Spleen (tissue), 11 donors: ENCODE measurements at regions not wholly inside any gene's neighbourhood (a gene's known extent, or its start where the extent isn't known, plus 50 kb on each side); places are given as distances from the start of the nearest gene placed in this dataset.
"Not testable (repeated sequence)": the region's sequence is repeated elsewhere in the genome, so short reads cannot be mapped to it uniquely, and the experiment has no call there.

Experiments used
- DNase-seq: peaks from one replicate; pipeline ENCODE4 v3.0.0-alpha.2; 2020
- H3K27ac ChIP-seq, 8 donors: fragments of 200-600 bp; sonication (generic) in 7 of 8; 1 replicate in 4 of 8; 2 replicates in 4 of 8; pipeline versions ENCODE4 v1.5.0 to v1.8.0; 2016 to 2021; ENCODE audit warnings: inconsistent platforms in 4 of 8, mild to moderate bottlenecking in 4 of 8, moderate library complexity in 1 of 8
- H3K27me3 ChIP-seq, 7 donors: fragments of 200-600 bp; sonication (generic) in 6 of 7; replicated peaks in 1 of 7; 1 replicate in 4 of 7; 2 replicates in 3 of 7; pipeline versions ENCODE4 v1.5.0 to v1.8.0; 2016 to 2021; ENCODE audit warnings: inconsistent platforms in 3 of 7, mild to moderate bottlenecking in 1 of 7
- H3K36me3 ChIP-seq, 6 donors: fragments of 200-600 bp; sonication (generic) in 5 of 6; 1 replicate in 4 of 6; 2 replicates in 2 of 6; pipeline versions ENCODE4 v1.5.0 to v1.8.0; 2016 to 2021; ENCODE audit warnings: inconsistent platforms in 2 of 6
- H3K4me1 ChIP-seq, 6 donors: fragments of 200-600 bp; sonication (generic) in 5 of 6; 1 replicate in 3 of 6; 2 replicates in 3 of 6; pipeline versions ENCODE4 v1.5.0 to v1.8.0; 2016 to 2021; ENCODE audit warnings: inconsistent platforms in 3 of 6
- H3K4me3 ChIP-seq, 8 donors: fragments of 200-600 bp; sonication (generic) in 7 of 8; 1 replicate in 4 of 8; 2 replicates in 4 of 8; pipeline versions ENCODE4 v1.5.0 to v1.8.0; 2016 to 2021; ENCODE audit warnings: inconsistent platforms in 4 of 8, mild to moderate bottlenecking in 4 of 8, moderate library complexity in 2 of 8
- H3K9me3 ChIP-seq, 8 donors: fragments of 200-600 bp; sonication (generic) in 7 of 8; 1 replicate in 4 of 8; 2 replicates in 4 of 8; pipeline versions ENCODE4 v1.5.0 to v1.8.0; 2016 to 2021; ENCODE audit warnings: inconsistent platforms in 4 of 8
- CTCF ChIP-seq, 11 experiments: fragments of 200-600 bp in 7 of 11; fragments of 450-650 bp in 4 of 11; sonication (generic) in 4 of 11; IDR thresholded peaks in 8 of 11; conservative IDR thresholded peaks in 3 of 11; 1 replicate in 7 of 11; 2 replicates in 4 of 11; pipeline versions ENCODE4 v1.4.0 to v1.8.0; 2016 to 2021; ENCODE audit warnings: antibody characterized with exemption in 11 of 11, inconsistent platforms in 4 of 11, mild to moderate bottlenecking in 1 of 11
- POLR2A ChIP-seq, 3 donors: fragments of 450-650 bp; IDR thresholded peaks; one replicate each; pipeline ENCODE4 v1.5.1; 2017; ENCODE audit warnings: antibody characterized with exemption in 3 of 3, mild to moderate bottlenecking in 1 of 3
- POLR2AphosphoS5 ChIP-seq, 3 donors: sonication (generic); formaldehyde crosslinking; IDR thresholded peaks; one replicate each; pipeline ENCODE4 v1.5.1; 2017; ENCODE audit warnings: antibody characterized with exemption in 3 of 3
- WGBS, 5 donors: extraction: QIAGEN DNeasy Blood & Tissue Kit in 3 of 5; methylation state at CpG; one replicate each; pipeline versions ENCODE4 v1.1.5 to v1.1.7; 2013 to 2018; 5-methylcytosine and 5-hydroxymethylcytosine counted together
- intact Hi-C: fragments of 100-400 bp; cut with DNase I; formaldehyde crosslinking; loops from one replicate; pipeline ENCODE4 v1.15.0; 2023; ENCODE audit warnings: low total_unique reads
- donor health status: healthy with polysubstance abuse.
- donor health status: DM: no; HTN: no; CAD: no; lungs with moderate emphysema.
- donor health status: DM: no; HTN: no; CAD: no.
- donor health status: Bipolar disorder and iron deficiency.
- donor health status: healthy.
- donor health status: DM: no; HTN: no; CAD: no.
- donor health status: DM: yes; HTN: yes; CAD: no.

GRCh38 chrX:65879977-65880799, 159.7 kb downstream of the VSIG4 start:
- intact Hi-C loops = no loop called here
- no peaks in the 10 kb centered on the region for H3K9me3 ChIP-seq

GRCh38 chrX:65878456-65878855, 161.4 kb downstream of the VSIG4 start:
- Histone ChIP-seq H3K36me3 (no peaks in the 10 kb centered on the region), H3K4me1 (no peaks in the 10 kb centered on the region), H3K9me3 (no peaks in the 10 kb centered on the region), H3K27ac (no peak overlapping the region), H3K27me3 (peaks cover 0 to 17% (median 0%) of the 10 kb centered on the region in 7 donors), H3K4me3 (no peak overlapping the region)
- 79 to 94% (median 85%) methylated on average over 1 of the region's 1 CpG for WGBS, 5 donors
- intact Hi-C loops = no loop called here
- no peak for DNase-seq
- TF ChIP-seq CTCF (IDR thresholded peaks at IDR 0.05 in 8 of 11, conservative IDR thresholded peaks at IDR 0.05 in 3 of 11) (no peak), POLR2AphosphoS5 (IDR thresholded peaks at IDR 0.05) (no peak), POLR2A (IDR thresholded peaks at IDR 0.05) (no peak)

More at GRCh38 chrX:65879977-65880799, 159.7 kb downstream of the VSIG4 start:
- Histone ChIP-seq H3K36me3 (no peaks in the 10 kb centered on the region), H3K4me3 (no peak overlapping the region), H3K4me1 (no peaks in the 10 kb centered on the region), H3K27ac (no peak overlapping the region), H3K27me3 (peaks cover 0 to 3% (median 0%) of the 10 kb centered on the region in 7 donors)
- DNase-seq = no peak
- no peak for TF ChIP-seq CTCF (IDR thresholded peaks at IDR 0.05 in 8 of 11, conservative IDR thresholded peaks at IDR 0.05 in 3 of 11)
- TF ChIP-seq POLR2AphosphoS5 (IDR thresholded peaks at IDR 0.05) = no peak
- TF ChIP-seq POLR2A (IDR thresholded peaks at IDR 0.05) = no peak
- WGBS, 5 donors = 55 to 81% (median 59%) methylated on average over 1 of the region's 1 CpG

- Histone ChIP-seq H3K27me3 (peaks cover 0 to 21% (median 0%) of the 10 kb centered on the region in 7 donors), H3K4me1 (no peaks in the 10 kb centered on the region), H3K27ac (no peak overlapping the region), H3K36me3 (no peaks in the 10 kb centered on the region), H3K4me3 (no peak overlapping the region), H3K9me3 (no peaks in the 10 kb centered on the region)
- TF ChIP-seq POLR2A (IDR thresholded peaks at IDR 0.05) (no peak), CTCF (IDR thresholded peaks at IDR 0.05 in 8 of 11, conservative IDR thresholded peaks at IDR 0.05 in 3 of 11) (no peak), POLR2AphosphoS5 (IDR thresholded peaks at IDR 0.05) (no peak)
- WGBS, 5 donors = 59 to 86% (median 68%) methylated on average over 3 of the region's 3 CpGs
- no peak for DNase-seq
- intact Hi-C loops = no loop called here
These were observed 161.9 kb downstream of the VSIG4 start for GRCh38 chrX:65877953-65878352.

- H3K4me3 ChIP-seq, H3K4me1 ChIP-seq, intact Hi-C loops, H3K27ac ChIP-seq, DNase-seq, H3K9me3 ChIP-seq, H3K36me3 ChIP-seq: not testable (repeated sequence)
- peaks cover 0 to 21% (median 0%) of the 10 kb centered on the region in 7 donors for H3K27me3 ChIP-seq
- 86 to 95% (median 89%) methylated on average over 4 of the region's 4 CpGs for WGBS, 5 donors
These were observed 164.3 kb downstream of the VSIG4 start for GRCh38 chrX:65875614-65876013.
